HG03442 (cell line): ENCODE measurements at regions not wholly inside any gene's neighbourhood (a gene's known extent, or its start where the extent isn't known, plus 50 kb on each side); places are given as distances from the start of the nearest gene placed in this dataset.
"Not testable (repeated sequence)": the region's sequence is repeated elsewhere in the genome, so short reads cannot be mapped to it uniquely, and the experiment has no call there.

Source experiments
- ATAC-seq: cut with Tn5 transposase; IDR thresholded peaks from one replicate; pipeline ENCODE4 v1.9.1; 2021; ENCODE audit warnings: mild to moderate bottlenecking, moderate library complexity; ENCODE audit not compliant: unreplicated experiment

- ATAC-seq, result not testable (repeated sequence)
Measured at GRCh38 chr9:97182532-97182931, 124.9 kb upstream of the CCDC180 start.

- ATAC-seq, result no peak
Measured at GRCh38 chr9:97179616-97180015, 127.8 kb upstream of the CCDC180 start.

- ATAC-seq, result no peak
Measured at GRCh38 chr9:97176206-97176605, 131.3 kb upstream of the CCDC180 start.

- not testable (repeated sequence) for ATAC-seq
Measured at GRCh38 chr9:97168174-97168573, 129.2 kb upstream of the CTSV start.

- ATAC-seq, result not testable (repeated sequence)
Measured at GRCh38 chr9:97166496-97167138, 127.7 kb upstream of the CTSV start.

GRCh38 chr9:97160255-97160654 lies 121.3 kb upstream of the CTSV start:
- ATAC-seq, result no peak

- ATAC-seq, result not testable (repeated sequence)
Measured at GRCh38 chr9:97158722-97159121, 119.8 kb upstream of the CTSV start.

GRCh38 chr9:97155441-97155840 lies 116.5 kb upstream of the CTSV start:
- ATAC-seq, result not testable (repeated sequence)

GRCh38 chr9:97153967-97154366 lies 115.0 kb upstream of the CTSV start:
- ATAC-seq, result no peak

GRCh38 chr9:97153160-97153559 lies 114.2 kb upstream of the CTSV start:
- ATAC-seq, result not testable (repeated sequence)

GRCh38 chr9:97150471-97150870 lies 111.5 kb upstream of the CTSV start:
- ATAC-seq, result not testable (repeated sequence)

GRCh38 chr9:97148428-97148827 lies 109.5 kb upstream of the CTSV start:
- not testable (repeated sequence) for ATAC-seq

GRCh38 chr9:97145680-97146079 lies 106.7 kb upstream of the CTSV start:
- not testable (repeated sequence) for ATAC-seq

- no peak for ATAC-seq
Measured at GRCh38 chr9:97140566-97140965, 101.6 kb upstream of the CTSV start.

- no peak for ATAC-seq
Measured at GRCh38 chr9:97136421-97136820, 97.5 kb upstream of the CTSV start.

GRCh38 chr9:97133966-97134365 lies 95.0 kb upstream of the CTSV start:
- ATAC-seq, result not testable (repeated sequence)

- no peak for ATAC-seq
Measured at GRCh38 chr9:97132865-97133264, 93.9 kb upstream of the CTSV start.

GRCh38 chr9:97130864-97131263 lies 91.9 kb upstream of the CTSV start:
- not testable (repeated sequence) for ATAC-seq

- ATAC-seq, result not testable (repeated sequence)
Measured at GRCh38 chr9:97130387-97130786, 91.4 kb upstream of the CTSV start.

GRCh38 chr9:97128919-97129318 lies 90.0 kb upstream of the CTSV start:
- no peak for ATAC-seq

- ATAC-seq, result no peak
Measured at GRCh38 chr9:97124256-97124655, 85.3 kb upstream of the CTSV start.

- no peak for ATAC-seq
Measured at GRCh38 chr9:97110696-97111095, 71.8 kb upstream of the CTSV start.

GRCh38 chr9:97109194-97109811 lies 70.4 kb upstream of the CTSV start:
- ATAC-seq, result no peak
